IMR-90 (cell line): ENCODE measurements at regions not wholly inside any gene's neighbourhood (a gene's known extent, or its start where the extent isn't known, plus 50 kb on each side); places are given as distances from the start of the nearest gene placed in this dataset.

Experiments used
- ATAC-seq: fragments of 200-7000 bp; cut with Tn5 transposase; 2 replicates; pipeline ENCODE4 v1.9.1; 2020; ENCODE audit warnings: low read depth, mild to moderate bottlenecking, moderate library complexity
- BruUV-seq: library from RNA; stranded (reverse); fragments of 400-500 nt; replicated peaks from 2 replicates; lab custom pipeline; 2021; lab: Mats Ljungman, UMichigan
- CTCF ChIA-PET: fragments of 300-600 bp; formaldehyde crosslinking; extraction: SDS; loops from one replicate; lab custom pipeline; 2021; ENCODE audit warnings: antibody characterized with exemption; lab: Yijun Ruan, JAX
- POLR2A ChIA-PET: fragments of 300-600 bp; sonication (Branson Sonifier 250); formaldehyde crosslinking; loops from one replicate; lab custom pipeline; 2022; ENCODE audit warnings: antibody characterized with exemption; ENCODE audit not compliant: unreplicated experiment; lab: Charles Lee
- DNase-seq: peaks from one replicate; pipeline ENCODE4 v3.0.0; 2013
- H2AFZ ChIP-seq: replicated peaks from 2 replicates; pipeline ENCODE3; 2013; ENCODE audit warnings: low read length, mild to moderate bottlenecking; ENCODE audit not compliant: poor library complexity
- H2AK5ac ChIP-seq: 2 replicates; pipeline ENCODE4 v1.6.1; 2013; ENCODE audit warnings: low read depth, low read length, inconsistent platforms
- H2AK9ac ChIP-seq: replicated peaks from 2 replicates; pipeline ENCODE3; 2013; ENCODE audit warnings: mild to moderate bottlenecking, low read depth, low read length, moderate library complexity; ENCODE audit not compliant: poor library complexity
- H2BK120ac ChIP-seq: 2 replicates; pipeline ENCODE4 v1.6.1; 2013; ENCODE audit warnings: low read depth, low read length, inconsistent platforms
- H2BK15ac ChIP-seq: 3 replicates; pipeline ENCODE4 v1.6.1; 2013; ENCODE audit warnings: low read depth, low read length, inconsistent platforms
- H2BK20ac ChIP-seq: 2 replicates; pipeline ENCODE4 v1.6.1; 2013; ENCODE audit warnings: low read depth, mild to moderate bottlenecking, inconsistent platforms, low read length, moderate library complexity
- H2BK5ac ChIP-seq: 2 replicates; pipeline ENCODE4 v1.6.1; 2013; ENCODE audit warnings: mild to moderate bottlenecking, low read depth, low read length, inconsistent platforms; ENCODE audit not compliant: poor library complexity, severe bottlenecking
- H3K14ac ChIP-seq: replicated peaks from 2 replicates; pipeline ENCODE4 v1.6.1; 2013; ENCODE audit warnings: low read depth, low read length, inconsistent platforms
- H3K18ac ChIP-seq: 2 replicates; pipeline ENCODE4 v1.6.1; 2013; ENCODE audit warnings: low read depth, low read length, control low read depth
- H3K23ac ChIP-seq: 2 replicates; pipeline ENCODE4 v1.6.1; 2013; ENCODE audit warnings: low read depth, low read length, inconsistent platforms
- H3K27ac ChIP-seq: 2 replicates; pipeline ENCODE4 v1.5.1; 2013; ENCODE audit warnings: mild to moderate bottlenecking, control low read depth, low read length; ENCODE audit not compliant: insufficient read depth
- H3K27me3 ChIP-seq: 2 replicates; pipeline ENCODE4 v1.6.1; 2013; ENCODE audit warnings: low read length; ENCODE audit not compliant: control insufficient read depth, insufficient read depth
- H3K36me3 ChIP-seq: 2 replicates; pipeline ENCODE4 v1.6.1; 2013; ENCODE audit warnings: low read length, mixed read lengths; ENCODE audit not compliant: control insufficient read depth, insufficient read depth
- H3K4ac ChIP-seq: 2 replicates; pipeline ENCODE4 v1.6.1; 2013; ENCODE audit warnings: low read depth, low read length, inconsistent platforms
- H3K4me1 ChIP-seq: 2 replicates; pipeline ENCODE4 v1.6.1; 2013; ENCODE audit warnings: low read length, mixed read lengths; ENCODE audit not compliant: control insufficient read depth, insufficient read depth
- H3K4me2 ChIP-seq: 2 replicates; pipeline ENCODE4 v1.6.1; 2013; ENCODE audit warnings: low read depth, mild to moderate bottlenecking, control low read depth, low read length, moderate library complexity
- H3K4me3 ChIP-seq: 2 replicates; pipeline ENCODE4 v1.5.1; 2013; ENCODE audit warnings: low read depth, mild to moderate bottlenecking, control low read depth, low read length, moderate library complexity; ENCODE audit not compliant: insufficient read depth
- H3K56ac ChIP-seq: 2 replicates; pipeline ENCODE4 v1.6.1; 2013; ENCODE audit warnings: low read length, inconsistent platforms; ENCODE audit not compliant: insufficient read depth; ENCODE audit errors: extremely low read depth
- H3K79me1 ChIP-seq, 2 experiments: 2 replicates each; pipeline ENCODE4 v1.6.1; 2013; ENCODE audit warnings: low read length in 2 of 2, inconsistent platforms in 1 of 2, low read depth in 1 of 2
- H3K9ac ChIP-seq: 2 replicates; pipeline ENCODE4 v1.6.1; 2013; ENCODE audit warnings: low read depth, low read length, control low read depth
- H3K9me1 ChIP-seq: 2 replicates; pipeline ENCODE4 v1.6.1; 2013; ENCODE audit warnings: low read length, inconsistent platforms; ENCODE audit not compliant: insufficient read depth
- H3K9me3 ChIP-seq: 2 replicates; pipeline ENCODE4 v1.6.1; 2013; ENCODE audit warnings: low read length; ENCODE audit not compliant: control insufficient read depth, insufficient read depth
- H4K20me1 ChIP-seq: 2 replicates; pipeline ENCODE4 v1.6.1; 2013; ENCODE audit warnings: low read length, inconsistent platforms; ENCODE audit not compliant: insufficient read depth
- H4K5ac ChIP-seq: 2 replicates; pipeline ENCODE4 v1.6.1; 2013; ENCODE audit warnings: mild to moderate bottlenecking, low read depth, low read length, control low read depth
- H4K8ac ChIP-seq, 2 experiments: 2 replicates each; pipeline ENCODE4 v1.6.1; 2013; ENCODE audit warnings: low read depth in 2 of 2, low read length in 2 of 2, control low read depth in 1 of 2, inconsistent platforms in 1 of 2
- H4K91ac ChIP-seq: 2 replicates; pipeline ENCODE4 v1.6.1; 2013; ENCODE audit warnings: low read depth, low read length, inconsistent platforms; ENCODE audit not compliant: insufficient read depth
- BHLHE40 ChIP-seq: fragments of 150-350 bp; IDR thresholded peaks from 2 replicates; pipeline ENCODE4 v1.6.1; 2016; ENCODE audit warnings: mild to moderate bottlenecking, low read depth, low read length
- ELK1 ChIP-seq: fragments of 150-350 bp; IDR thresholded peaks from 2 replicates; pipeline ENCODE4 v1.6.1; 2016; ENCODE audit warnings: low read depth, mild to moderate bottlenecking, low read length, moderate library complexity, borderline replicate concordance
- MAZ ChIP-seq: IDR thresholded peaks from 2 replicates; pipeline ENCODE4 v1.6.1; 2012; ENCODE audit warnings: low read depth, mild to moderate bottlenecking, low read length, improper control_type of control experiment, moderate library complexity, borderline replicate concordance
- MXI1 ChIP-seq: IDR thresholded peaks from 2 replicates; pipeline ENCODE4 v1.6.1; 2012; ENCODE audit warnings: low read depth, mild to moderate bottlenecking, low read length, moderate library complexity, borderline replicate concordance
- WGBS, 2 experiments: methylation state at CpG; one replicate each; pipeline versions ENCODE4 v1.1.5 to v1.1.7; 2013; ENCODE audit warnings: missing lambda C conversion rate in 2 of 2; ENCODE audit not compliant: insufficient read length in 1 of 2; ENCODE audit errors: extremely low coverage in 2 of 2; 5-methylcytosine and 5-hydroxymethylcytosine counted together
- dilution Hi-C: fragments of 300-500 bp; cut with HindIII; formaldehyde crosslinking; loops from one replicate; pipeline ENCODE4 v1.14.3; 2018; ENCODE audit warnings: low sequenced_read_pairs; ENCODE audit not compliant: unreplicated experiment
- in situ Hi-C: fragments of 300-500 bp; cut with MboI; formaldehyde crosslinking; loops from 3 replicates; pipeline ENCODE4 v1.14.3; 2019; ENCODE audit warnings: low sequenced_read_pairs, inconsistent platforms, mixed read lengths
- intact Hi-C: fragments of 100-400 bp; cut with micrococcal nuclease; formaldehyde crosslinking; loops from 2 replicates; pipeline ENCODE4 v1.10.0; 2022

- peaks cover 2% of the 10 kb centered on the region for H3K4me1 ChIP-seq
- H2AK5ac ChIP-seq: no peak overlapping the region
- H2BK15ac ChIP-seq: no peak overlapping the region
- no peak overlapping the region for H3K4me3 ChIP-seq
- H2AK9ac ChIP-seq: no peak overlapping the region
- H3K9me1 ChIP-seq: no peaks in the 10 kb centered on the region; the same call in 1 of the 2 replicates
- no peak overlapping the region for H2BK120ac ChIP-seq
- no CpG with 5 or more reads among the region's 4 CpGs for WGBS, 2 experiments
- no peak; the same call in 1 of the 2 replicates for ATAC-seq
- peaks cover 6% of the 10 kb centered on the region for H3K27me3 ChIP-seq
- no peak overlapping the region for H3K4ac ChIP-seq
- no peak overlapping the region for H2BK20ac ChIP-seq
- H2AFZ ChIP-seq: no peak overlapping the region
- no peak overlapping the region for H4K8ac ChIP-seq
- no peak for DNase-seq
- no peak overlapping the region for H3K9ac ChIP-seq
- no peak overlapping the region for H3K14ac ChIP-seq
- no peak for TF ChIP-seq BHLHE40
- no peak for TF ChIP-seq ELK1
- no peak for TF ChIP-seq MAZ
- TF ChIP-seq MXI1: no peak
- H4K91ac ChIP-seq: no peak overlapping the region
- CTCF ChIA-PET: interaction anchor here (0.7 kb wide), 1 partner anchor 10 kb away, joined by 3 read pairs; no protein-coding TSS in a partner anchor
- POLR2A ChIA-PET: interaction anchor here (0.5 kb wide), 1 partner anchor 225 kb away, joined by 7 read pairs; no protein-coding TSS in a partner anchor
- no peak overlapping the region for H3K4me2 ChIP-seq
- H4K5ac ChIP-seq: no peak overlapping the region
- peaks cover 3% of the 10 kb centered on the region for H3K9me3 ChIP-seq
- H3K23ac ChIP-seq: no peak overlapping the region
- H3K36me3 ChIP-seq: no peaks in the 10 kb centered on the region
- BruUV-seq: no TSS peak
- H3K79me1 ChIP-seq: no peaks in the 10 kb centered on the region
- no peak overlapping the region for H3K56ac ChIP-seq
- in situ Hi-C loops (no loop called here), intact Hi-C loops (no loop called here), dilution Hi-C loops (no loop called here)
- no peak overlapping the region for H3K18ac ChIP-seq
- H2BK5ac ChIP-seq: no peak overlapping the region
- H3K27ac ChIP-seq: no peak overlapping the region
- no peaks in the 10 kb centered on the region for H4K20me1 ChIP-seq
These were observed 439.8 kb downstream of the TNS1 start for GRCh38 chr2:217562871-217563480.
